HG02943 (cell line): ENCODE measurements at regions not wholly inside any gene's neighbourhood (a gene's known extent, or its start where the extent isn't known, plus 50 kb on each side); places are given as distances from the start of the nearest gene placed in this dataset.
"Not testable (repeated sequence)": the region's sequence is repeated elsewhere in the genome, so short reads cannot be mapped to it uniquely, and the experiment has no call there.

ENCODE experiments used
- ATAC-seq: cut with Tn5 transposase; IDR thresholded peaks from one replicate; pipeline ENCODE4 v1.9.1; 2021; ENCODE audit warnings: mild to moderate bottlenecking, low read depth, moderate library complexity; ENCODE audit not compliant: unreplicated experiment

- no peak for ATAC-seq
Observed at GRCh38 chr10:46198516-46198915, 88.3 kb upstream of the ANTXRL start.

GRCh38 chr10:46202405-46202804, 84.4 kb upstream of the ANTXRL start:
- not testable (repeated sequence) for ATAC-seq

GRCh38 chr10:46204482-46205102, 82.2 kb upstream of the ANTXRL start:
- ATAC-seq, result not testable (repeated sequence)

GRCh38 chr10:46210427-46210826, 76.4 kb upstream of the ANTXRL start:
- not testable (repeated sequence) for ATAC-seq

GRCh38 chr10:46215426-46215825, 71.4 kb upstream of the ANTXRL start:
- no peak for ATAC-seq

- no peak for ATAC-seq
Observed at GRCh38 chr10:46216003-46216634, 70.7 kb upstream of the ANTXRL start.

- ATAC-seq, result no peak
Observed at GRCh38 chr10:46216836-46217751, 69.7 kb upstream of the ANTXRL start.

- ATAC-seq, result no peak
Observed at GRCh38 chr10:46217752-46218453, 68.9 kb upstream of the ANTXRL start.

GRCh38 chr10:46218921-46219320, 67.9 kb upstream of the ANTXRL start:
- no peak for ATAC-seq

- not testable (repeated sequence) for ATAC-seq
Observed at GRCh38 chr10:46219431-46219990, 67.3 kb upstream of the ANTXRL start.

GRCh38 chr10:46220187-46220586, 66.6 kb upstream of the ANTXRL start:
- no peak for ATAC-seq

GRCh38 chr10:46220872-46221538, 65.8 kb upstream of the ANTXRL start:
- ATAC-seq, result no peak

- ATAC-seq, result no peak
Observed at GRCh38 chr10:46222364-46222935, 64.3 kb upstream of the ANTXRL start.

GRCh38 chr10:46223064-46223480, 63.7 kb upstream of the ANTXRL start:
- ATAC-seq, result no peak

- no peak for ATAC-seq
Observed at GRCh38 chr10:46223626-46224413, 63.0 kb upstream of the ANTXRL start.

- ATAC-seq, result no peak
Observed at GRCh38 chr10:46224414-46224682, 62.4 kb upstream of the ANTXRL start.

GRCh38 chr10:46225597-46225996, 61.2 kb upstream of the ANTXRL start:
- no peak for ATAC-seq

- no peak for ATAC-seq
Observed at GRCh38 chr10:46226232-46226631, 60.6 kb upstream of the ANTXRL start.
